ENCODE measurements at regions not wholly inside any gene's neighbourhood (a gene's known extent, or its start where the extent isn't known, plus 50 kb on each side); places are given as distances from the start of the nearest gene placed in this dataset.

GRCh38 chr4:30847958-30848357 lies 127.8 kb downstream of the PCDH7 start:
- Histone ChIP-seq H3K4me3 (replicated peaks in 1 of 2; ENCODE audit: low read depth in 1 of 2, low read length in 2 of 2) (no peak overlapping the region), H3K79me2 (ENCODE audit: insufficient read depth, low read length) (peaks cover 100% of the 10 kb centered on the region), H3K9me3 (ENCODE audit: control insufficient read depth in 1 of 2, insufficient read depth in 1 of 2, low read depth in 1 of 2, low read length in 2 of 2) (no peaks in the 10 kb centered on the region), H3K27me3 (ENCODE audit: insufficient read depth, low read length) (no peaks in the 10 kb centered on the region), H3K9ac (ENCODE audit: low read length) (peak overlapping the region; percentile 48), H3K9me2 (ENCODE audit: insufficient read depth) (no peaks in the 10 kb centered on the region), H3K36me3 (ENCODE audit: control insufficient read depth in 1 of 2, insufficient read depth in 2 of 2, low read length in 2 of 2) (peaks cover 0 to 13% of the 10 kb centered on the region in 2 experiments; a peak in 2 of 4 replicates), H4K20me1 (ENCODE audit: insufficient read depth) (no peaks in the 10 kb centered on the region), H3K27ac (ENCODE audit: low read depth, low read length) (peak overlapping the region; percentile 100), H3K4me2 (ENCODE audit: low read length) (peak overlapping the region; percentile 36; the same call in 1 of the 2 replicates), H2AFZ (ENCODE audit: low read depth, low read length, poor library complexity, severe bottlenecking) (no peak overlapping the region), H3K4me1 (ENCODE audit: control insufficient read depth in 1 of 2, insufficient read depth in 2 of 2, low read length in 2 of 2) (peaks cover 69 to 96% of the 10 kb centered on the region in 2 experiments)
- BruUV-seq (replicated peaks), result no TSS peak
- ChIA-PET RAD21 (ENCODE audit: low non-redundant PET in 1 of 2, low total read pairs in 2 of 2, uncharacterized antibody in 2 of 2, unreplicated experiment in 2 of 2) (interaction anchor here in 1 of 2 experiments (0.8 kb wide), 1 partner anchor 30 kb away, joined by 3 read pairs; no protein-coding TSS in a partner anchor), POLR2A (interaction anchor here (1.0 kb wide), 1 partner anchor 25 kb away, joined by 5 read pairs; no protein-coding TSS in a partner anchor), CTCF (no interaction called here)
- ATAC-seq, result no peak
- no peak for DNase-seq (ENCODE audit: low read depth, low spot score)
- TF ChIP-seq SP1 (IDR thresholded peaks at IDR 0.05; ENCODE audit: low read depth) (no peak), CEBPB (IDR thresholded peaks at IDR 0.05; ENCODE audit: low read depth) (no peak), JUND (IDR thresholded peaks at IDR 0.05) (no peak), CBX3 (IDR thresholded peaks at IDR 0.05; ENCODE audit: low read depth) (no peak), SRF (IDR thresholded peaks at IDR 0.05; ENCODE audit: low read depth) (no peak), ATF3 (IDR thresholded peaks at IDR 0.05) (no peak), MAX (IDR thresholded peaks at IDR 0.05) (no peak), REST (IDR thresholded peaks at IDR 0.05; ENCODE audit: low read depth) (no peak), ZFX (IDR thresholded peaks at IDR 0.05) (no peak), ZNF274 (IDR thresholded peaks at IDR 0.05; ENCODE audit: low read depth, low read length) (no peak), EZH2 (IDR thresholded peaks at IDR 0.05) (no peak), TCF7L2 (IDR thresholded peaks at IDR 0.05; ENCODE audit: borderline replicate concordance, extremely low read depth, insufficient read depth, insufficient read length) (no peak), ELF1 (IDR thresholded peaks at IDR 0.05; ENCODE audit: borderline replicate concordance, low read depth) (no peak)
- intact Hi-C loops (cut with micrococcal nuclease), result no loop called here

Data from HCT116 (cell line).